ENCODE measurements at regions not wholly inside any gene's neighbourhood (a gene's known extent, or its start where the extent isn't known, plus 50 kb on each side); places are given as distances from the start of the nearest gene placed in this dataset.

- H3K36me3 ChIP-seq (ENCODE audit: control insufficient read depth in 4 of 4, insufficient read depth in 3 of 4, low read depth in 1 of 4, low read length in 3 of 4): no peaks in the 10 kb centered on the region
- TF ChIP-seq SP1 (IDR thresholded peaks at IDR 0.05) (no peak), CTCF (IDR thresholded peaks at IDR 0.05; ENCODE audit: low read depth, low read length, missing input control) (no peak), EGR1 (IDR thresholded peaks at IDR 0.05; ENCODE audit: low read depth in 2 of 2) (no peak)
- H3K27ac ChIP-seq (ENCODE audit: low read depth in 1 of 2, low read length in 2 of 2): no peak overlapping the region
- H3K27me3 ChIP-seq (ENCODE audit: control insufficient read depth in 4 of 4, insufficient read depth in 4 of 4, low read length in 3 of 4): no peaks in the 10 kb centered on the region
- whole genome bisulfite sequencing: 98% methylated on average over 8 of the region's 8 CpGs
- H3K9me3 ChIP-seq (ENCODE audit: control insufficient read depth in 4 of 4, low read length in 3 of 4): no peaks in the 10 kb centered on the region
- H3K4me1 ChIP-seq (ENCODE audit: control insufficient read depth in 4 of 4, insufficient read depth in 4 of 4, low read length in 3 of 4): peaks cover 0 to 1% (median 0%) of the 10 kb centered on the region in 4 donors
- no peak overlapping the region for H3K9ac ChIP-seq (ENCODE audit: low read depth in 1 of 2, low read length in 2 of 2)
- no peak for DNase-seq (ENCODE audit: low spot score)
- H3K4me3 ChIP-seq (ENCODE audit: low read depth in 1 of 3, low read length in 3 of 3): no peak overlapping the region
These were observed 273.1 kb upstream of the TBL1XR1 start for GRCh38 chr3:177470197-177470941.

DNA sequence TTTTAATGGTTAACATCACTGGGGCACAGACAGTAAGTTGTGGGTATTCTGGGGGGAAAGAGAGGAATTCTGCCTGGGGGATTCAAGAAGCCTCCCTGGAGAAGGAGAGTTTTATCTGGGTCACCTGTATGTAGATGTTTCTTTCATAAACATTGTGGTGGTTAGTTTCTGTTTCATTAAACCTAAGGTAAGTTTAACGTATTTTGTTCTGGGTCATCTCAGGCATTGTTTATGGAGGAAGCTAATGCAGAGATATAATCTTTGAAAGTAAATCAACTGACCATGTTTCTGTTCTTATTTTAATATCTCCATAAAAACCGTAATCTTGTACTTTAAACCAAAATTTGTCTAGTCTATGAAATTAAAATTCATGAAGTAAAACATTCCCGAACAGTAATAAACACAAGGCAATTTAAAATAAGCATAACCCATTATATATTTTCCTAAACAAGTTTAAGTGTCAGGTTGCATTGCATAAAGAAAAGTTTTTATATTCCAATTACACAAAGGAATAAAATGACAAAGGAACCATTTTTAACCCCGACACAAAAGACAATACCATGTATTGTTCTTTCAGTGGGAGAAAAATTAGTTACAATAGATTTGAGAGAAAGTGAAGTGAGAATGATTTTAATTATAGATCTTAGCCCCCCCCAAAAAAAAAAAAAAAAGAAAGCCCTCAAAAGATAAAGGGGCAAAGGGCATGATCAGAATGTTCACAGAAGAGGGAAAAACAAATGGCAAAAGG, 274.6 kb upstream of the TBL1XR1 start:
- no peak overlapping the region for H3K4me3 ChIP-seq (ENCODE audit: low read depth in 1 of 3, low read length in 3 of 3)
- H3K4me1 ChIP-seq (ENCODE audit: control insufficient read depth in 4 of 4, insufficient read depth in 4 of 4, low read length in 3 of 4): no peaks in the 10 kb centered on the region
- no peaks in the 10 kb centered on the region for H3K36me3 ChIP-seq (ENCODE audit: control insufficient read depth in 4 of 4, insufficient read depth in 3 of 4, low read depth in 1 of 4, low read length in 3 of 4)
- no peak for DNase-seq (ENCODE audit: low spot score)
- no peaks in the 10 kb centered on the region for H3K9me3 ChIP-seq (ENCODE audit: control insufficient read depth in 4 of 4, low read length in 3 of 4)
- WGBS: 88% methylated on average over 4 of the region's 4 CpGs
- no peak overlapping the region for H3K9ac ChIP-seq (ENCODE audit: low read depth in 1 of 2, low read length in 2 of 2)
- no peak overlapping the region for H3K27ac ChIP-seq (ENCODE audit: low read depth in 1 of 2, low read length in 2 of 2)
- TF ChIP-seq RAD21 (IDR thresholded peaks at IDR 0.05): no peak
- no peak for TF ChIP-seq FOXA2 (IDR thresholded peaks at IDR 0.05)
- TF ChIP-seq, protein P1, sequence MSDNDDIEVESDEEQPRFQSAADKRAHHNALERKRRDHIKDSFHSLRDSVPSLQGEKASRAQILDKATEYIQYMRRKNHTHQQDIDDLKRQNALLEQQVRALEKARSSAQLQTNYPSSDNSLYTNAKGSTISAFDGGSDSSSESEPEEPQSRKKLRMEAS (IDR thresholded peaks at IDR 0.05): no peak
- TF ChIP-seq YY1 (IDR thresholded peaks at IDR 0.05): no peak
- no peak for TF ChIP-seq RXRA (IDR thresholded peaks at IDR 0.05)
- no peak for TF ChIP-seq EGR1 (IDR thresholded peaks at IDR 0.05; ENCODE audit: low read depth in 2 of 2)
- TF ChIP-seq FOXA1 (IDR thresholded peaks at IDR 0.05): no peak
- TF ChIP-seq, protein P2, sequence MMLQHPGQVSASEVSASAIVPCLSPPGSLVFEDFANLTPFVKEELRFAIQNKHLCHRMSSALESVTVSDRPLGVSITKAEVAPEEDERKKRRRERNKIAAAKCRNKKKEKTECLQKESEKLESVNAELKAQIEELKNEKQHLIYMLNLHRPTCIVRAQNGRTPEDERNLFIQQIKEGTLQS (IDR thresholded peaks at IDR 0.05): no peak
- no peak for TF ChIP-seq HNF4A (conservative IDR thresholded peaks at IDR 0.05)
- no peak for TF ChIP-seq CTCF (IDR thresholded peaks at IDR 0.05; ENCODE audit: low read depth, low read length, missing input control)
- no peak for TF ChIP-seq REST (IDR thresholded peaks at IDR 0.05)
- TF ChIP-seq SP1 (IDR thresholded peaks at IDR 0.05): no peak
- H3K27me3 ChIP-seq (ENCODE audit: control insufficient read depth in 4 of 4, insufficient read depth in 4 of 4, low read length in 3 of 4): no peaks in the 10 kb centered on the region
